CD8-positive, alpha-beta memory T cell (primary cell): ENCODE measurements at regions not wholly inside any gene's neighbourhood (a gene's known extent, or its start where the extent isn't known, plus 50 kb on each side); places are given as distances from the start of the nearest gene placed in this dataset.
A peak's percentile ranks its signal among the peaks of the same experiment; 100 is the strongest.

Source experiments
- CTCF ChIA-PET: fragments of 350-600 bp; sonication (Branson Sonifier 250); formaldehyde crosslinking; loops from one replicate; lab custom pipeline; 2021; ENCODE audit warnings: antibody characterized with exemption; lab: Charles Lee
- POLR2A ChIA-PET: fragments of 350-600 bp; sonication (Branson Sonifier 250); formaldehyde crosslinking; loops from one replicate; lab custom pipeline; 2021; ENCODE audit warnings: antibody characterized with exemption; lab: Charles Lee
- DNase-seq, 5 donors: peaks; one replicate each; pipeline versions ENCODE4 v3.0.0 to v3.0.0-alpha.2; 2020 to 2022; ENCODE audit warnings: mixed read lengths in 1 of 5
- H3K27ac ChIP-seq: one replicate; pipeline ENCODE4 v1.7.0; 2013; ENCODE audit warnings: low read depth, mild to moderate bottlenecking, low read length, moderate library complexity
- H3K27me3 ChIP-seq: 2 replicates; pipeline ENCODE4 v1.7.0; 2013; ENCODE audit warnings: low read length, mild to moderate bottlenecking; ENCODE audit not compliant: insufficient read depth, poor library complexity, severe bottlenecking
- H3K36me3 ChIP-seq: 2 replicates; pipeline ENCODE4 v1.7.0; 2013; ENCODE audit warnings: mild to moderate bottlenecking, low read length, moderate library complexity; ENCODE audit not compliant: insufficient read depth
- H3K4me1 ChIP-seq: 2 replicates; pipeline ENCODE4 v1.7.0; 2013; ENCODE audit warnings: mild to moderate bottlenecking, low read length, moderate library complexity; ENCODE audit not compliant: insufficient read depth
- H3K4me3 ChIP-seq: 2 replicates; pipeline ENCODE4 v1.7.0; 2013; ENCODE audit warnings: mild to moderate bottlenecking, low read length
- H3K9me3 ChIP-seq: 2 replicates; pipeline ENCODE4 v1.7.0; 2013; ENCODE audit warnings: mild to moderate bottlenecking, low read length
- H3K27ac Mint-ChIP-seq, 8 donors: one replicate each; pipeline ENCODE4 v1.8.0; 2020 to 2021; ENCODE audit warnings: mixed read lengths in 8 of 8, mild to moderate bottlenecking in 6 of 8, inconsistent platforms in 3 of 8, moderate library complexity in 3 of 8
- H3K27me3 Mint-ChIP-seq, 2 donors: one replicate each; pipeline ENCODE4 v1.8.0; 2020 to 2021; ENCODE audit warnings: mixed read lengths in 2 of 2, mild to moderate bottlenecking in 1 of 2, moderate library complexity in 1 of 2
- H3K36me3 Mint-ChIP-seq, 3 donors: one replicate each; pipeline ENCODE4 v1.8.0; 2020 to 2021; ENCODE audit warnings: mixed read lengths in 3 of 3, inconsistent platforms in 1 of 3, mild to moderate bottlenecking in 1 of 3
- H3K4me1 Mint-ChIP-seq, 3 donors: one replicate each; pipeline ENCODE4 v1.8.0; 2020 to 2021; ENCODE audit warnings: mixed read lengths in 3 of 3, inconsistent platforms in 1 of 3, mild to moderate bottlenecking in 1 of 3
- H3K4me3 Mint-ChIP-seq, 7 donors: one replicate each; pipeline ENCODE4 v1.8.0; 2020 to 2021; ENCODE audit warnings: mixed read lengths in 7 of 7, mild to moderate bottlenecking in 6 of 7, moderate library complexity in 4 of 7, inconsistent platforms in 2 of 7
- H3K9me3 Mint-ChIP-seq, 5 donors: one replicate each; pipeline ENCODE4 v1.8.0; 2020 to 2022; ENCODE audit warnings: mixed read lengths in 5 of 5, mild to moderate bottlenecking in 3 of 5, moderate library complexity in 2 of 5, inconsistent platforms in 1 of 5

GRCh38 chr7:131653418-131654248 lies 97.2 kb upstream of the PODXL start:
- Mint-ChIP-seq H3K9me3 (no peaks in the 10 kb centered on the region), H3K27me3 (peaks cover 2 to 17% of the 10 kb centered on the region in 2 donors), H3K36me3 (no peaks in the 10 kb centered on the region), H3K4me1 (no peaks in the 10 kb centered on the region), H3K27ac (peak overlapping the region in 1 of 8 donors; percentile 8), H3K4me3 (no peak overlapping the region)
- no peak for DNase-seq
- Histone ChIP-seq H3K27ac (no peak overlapping the region), H3K4me1 (no peaks in the 10 kb centered on the region), H3K9me3 (no peaks in the 10 kb centered on the region), H3K4me3 (no peak overlapping the region), H3K36me3 (no peaks in the 10 kb centered on the region), H3K27me3 (no peaks in the 10 kb centered on the region)
- ChIA-PET POLR2A (no interaction called here), CTCF (interaction anchor here (3.9 kb wide), 1 partner anchor 147 kb away, joined by 38 read pairs; no protein-coding TSS in a partner anchor)

GRCh38 chr7:131652934-131653333 lies 96.5 kb upstream of the PODXL start:
- ChIA-PET CTCF (no interaction called here), POLR2A (no interaction called here)
- DNase-seq, result no peak
- H3K4me1 Mint-ChIP-seq, result no peaks in the 10 kb centered on the region
- Histone ChIP-seq H3K27me3 (no peaks in the 10 kb centered on the region), H3K4me1 (no peaks in the 10 kb centered on the region), H3K36me3 (no peaks in the 10 kb centered on the region), H3K4me3 (no peak overlapping the region), H3K27ac (no peak overlapping the region), H3K9me3 (no peaks in the 10 kb centered on the region)
- no peak overlapping the region for H3K27ac Mint-ChIP-seq
- no peaks in the 10 kb centered on the region for H3K36me3 Mint-ChIP-seq
- H3K9me3 Mint-ChIP-seq, result no peaks in the 10 kb centered on the region
- H3K4me3 Mint-ChIP-seq, result no peak overlapping the region
- peaks cover 2 to 16% of the 10 kb centered on the region in 2 donors for H3K27me3 Mint-ChIP-seq

GRCh38 chr7:131652194-131652593 lies 95.8 kb upstream of the PODXL start:
- Mint-ChIP-seq H3K27ac (peak overlapping the region in 1 of 8 donors; percentile 89), H3K4me3 (no peak overlapping the region), H3K9me3 (no peaks in the 10 kb centered on the region), H3K36me3 (no peaks in the 10 kb centered on the region), H3K27me3 (peaks cover 2 to 16% of the 10 kb centered on the region in 2 donors), H3K4me1 (no peaks in the 10 kb centered on the region)
- ChIA-PET CTCF (no interaction called here), POLR2A (no interaction called here)
- Histone ChIP-seq H3K4me1 (no peaks in the 10 kb centered on the region), H3K27ac (no peak overlapping the region), H3K9me3 (no peaks in the 10 kb centered on the region), H3K4me3 (no peak overlapping the region), H3K27me3 (no peaks in the 10 kb centered on the region), H3K36me3 (no peaks in the 10 kb centered on the region)
- DNase-seq, result no peak

- CTCF ChIA-PET, result no interaction called here
- POLR2A ChIA-PET, result no interaction called here
- Histone ChIP-seq H3K4me3 (no peak overlapping the region), H3K9me3 (no peaks in the 10 kb centered on the region), H3K4me1 (no peaks in the 10 kb centered on the region), H3K36me3 (no peaks in the 10 kb centered on the region), H3K27me3 (no peaks in the 10 kb centered on the region), H3K27ac (no peak overlapping the region)
- no peaks in the 10 kb centered on the region for H3K36me3 Mint-ChIP-seq
- DNase-seq, result no peak
- no peaks in the 10 kb centered on the region for H3K9me3 Mint-ChIP-seq
- no peaks in the 10 kb centered on the region for H3K4me1 Mint-ChIP-seq
- no peak overlapping the region for H3K4me3 Mint-ChIP-seq
- H3K27me3 Mint-ChIP-seq, result peaks cover 5 to 18% of the 10 kb centered on the region in 2 donors
- H3K27ac Mint-ChIP-seq, result peak overlapping the region in 1 of 8 donors; percentile 86
Measured at GRCh38 chr7:131649879-131650278, 93.5 kb upstream of the PODXL start.

- H3K36me3 Mint-ChIP-seq, result no peaks in the 10 kb centered on the region
- ChIA-PET CTCF (no interaction called here), POLR2A (no interaction called here)
- no peak overlapping the region for H3K27ac Mint-ChIP-seq
- no peaks in the 10 kb centered on the region for H3K27me3 ChIP-seq
- peaks cover 6 to 22% of the 10 kb centered on the region in 2 donors for H3K27me3 Mint-ChIP-seq
- no peak for DNase-seq
- H3K27ac ChIP-seq, result no peak overlapping the region
- no peaks in the 10 kb centered on the region for H3K9me3 ChIP-seq
- no peak overlapping the region for H3K4me3 ChIP-seq
- no peaks in the 10 kb centered on the region for H3K36me3 ChIP-seq
- H3K4me3 Mint-ChIP-seq, result no peak overlapping the region
- H3K4me1 Mint-ChIP-seq, result no peaks in the 10 kb centered on the region
- H3K4me1 ChIP-seq, result no peaks in the 10 kb centered on the region
- no peaks in the 10 kb centered on the region for H3K9me3 Mint-ChIP-seq
Measured at GRCh38 chr7:131649003-131649541, 92.6 kb upstream of the PODXL start.

GRCh38 chr7:131648491-131648890 lies 92.1 kb upstream of the PODXL start:
- H3K4me1 ChIP-seq, result no peaks in the 10 kb centered on the region
- H3K27ac ChIP-seq, result no peak overlapping the region
- ChIA-PET CTCF (no interaction called here), POLR2A (no interaction called here)
- Mint-ChIP-seq H3K9me3 (no peaks in the 10 kb centered on the region), H3K4me3 (no peak overlapping the region), H3K27ac (no peak overlapping the region), H3K4me1 (no peaks in the 10 kb centered on the region), H3K27me3 (peaks cover 6 to 22% of the 10 kb centered on the region in 2 donors), H3K36me3 (no peaks in the 10 kb centered on the region)
- no peak for DNase-seq
- H3K36me3 ChIP-seq, result no peaks in the 10 kb centered on the region
- H3K27me3 ChIP-seq, result no peaks in the 10 kb centered on the region
- no peak overlapping the region for H3K4me3 ChIP-seq
- no peaks in the 10 kb centered on the region for H3K9me3 ChIP-seq

GRCh38 chr7:131646203-131646602 lies 89.8 kb upstream of the PODXL start:
- no peak for DNase-seq
- Mint-ChIP-seq H3K36me3 (no peaks in the 10 kb centered on the region), H3K9me3 (no peaks in the 10 kb centered on the region), H3K4me3 (no peak overlapping the region), H3K27me3 (peaks cover 12 to 32% of the 10 kb centered on the region in 2 donors), H3K4me1 (no peaks in the 10 kb centered on the region), H3K27ac (no peak overlapping the region)
- Histone ChIP-seq H3K4me1 (no peaks in the 10 kb centered on the region), H3K4me3 (no peak overlapping the region), H3K27me3 (no peaks in the 10 kb centered on the region), H3K27ac (no peak overlapping the region), H3K36me3 (no peaks in the 10 kb centered on the region), H3K9me3 (no peaks in the 10 kb centered on the region)
- CTCF ChIA-PET, result interaction anchor here (0.7 kb wide), 1 partner anchor 21 kb away, joined by 3 read pairs; no protein-coding TSS in a partner anchor
- POLR2A ChIA-PET, result no interaction called here

- Histone ChIP-seq H3K27ac (no peak overlapping the region), H3K9me3 (no peaks in the 10 kb centered on the region), H3K27me3 (no peaks in the 10 kb centered on the region), H3K4me1 (no peaks in the 10 kb centered on the region), H3K4me3 (no peak overlapping the region), H3K36me3 (no peaks in the 10 kb centered on the region)
- Mint-ChIP-seq H3K27me3 (peaks cover 14 to 44% of the 10 kb centered on the region in 2 donors), H3K4me3 (no peak overlapping the region), H3K4me1 (no peaks in the 10 kb centered on the region), H3K9me3 (no peaks in the 10 kb centered on the region), H3K36me3 (no peaks in the 10 kb centered on the region), H3K27ac (no peak overlapping the region)
- POLR2A ChIA-PET, result no interaction called here
- no peak for DNase-seq
- CTCF ChIA-PET, result interaction anchor here (0.8 to 1.4 kb wide), 2 partner anchors 12 to 95 kb away, joined by 3 to 4 read pairs; no protein-coding TSS in a partner anchor
Measured at GRCh38 chr7:131642429-131642828, 86.0 kb upstream of the PODXL start.
